IMR-90 (cell line): ENCODE measurements at regions not wholly inside any gene's neighbourhood (a gene's known extent, or its start where the extent isn't known, plus 50 kb on each side); places are given as distances from the start of the nearest gene placed in this dataset.

ENCODE experiments used
- ATAC-seq: fragments of 200-7000 bp; cut with Tn5 transposase; 2 replicates; pipeline ENCODE4 v1.9.1; 2020; ENCODE audit warnings: low read depth, mild to moderate bottlenecking, moderate library complexity
- BruUV-seq: library from RNA; stranded (reverse); fragments of 400-500 nt; replicated peaks from 2 replicates; lab custom pipeline; 2021; lab: Mats Ljungman, UMichigan
- CTCF ChIA-PET: fragments of 300-600 bp; formaldehyde crosslinking; extraction: SDS; loops from one replicate; lab custom pipeline; 2021; ENCODE audit warnings: antibody characterized with exemption; lab: Yijun Ruan, JAX
- POLR2A ChIA-PET: fragments of 300-600 bp; sonication (Branson Sonifier 250); formaldehyde crosslinking; loops from one replicate; lab custom pipeline; 2022; ENCODE audit warnings: antibody characterized with exemption; ENCODE audit not compliant: unreplicated experiment; lab: Charles Lee
- DNase-seq: peaks from one replicate; pipeline ENCODE4 v3.0.0; 2013
- H2AFZ ChIP-seq: replicated peaks from 2 replicates; pipeline ENCODE3; 2013; ENCODE audit warnings: low read length, mild to moderate bottlenecking; ENCODE audit not compliant: poor library complexity
- H2AK5ac ChIP-seq: 2 replicates; pipeline ENCODE4 v1.6.1; 2013; ENCODE audit warnings: low read depth, low read length, inconsistent platforms
- H2AK9ac ChIP-seq: replicated peaks from 2 replicates; pipeline ENCODE3; 2013; ENCODE audit warnings: mild to moderate bottlenecking, low read depth, low read length, moderate library complexity; ENCODE audit not compliant: poor library complexity
- H2BK120ac ChIP-seq: 2 replicates; pipeline ENCODE4 v1.6.1; 2013; ENCODE audit warnings: low read depth, low read length, inconsistent platforms
- H2BK15ac ChIP-seq: 3 replicates; pipeline ENCODE4 v1.6.1; 2013; ENCODE audit warnings: low read depth, low read length, inconsistent platforms
- H2BK20ac ChIP-seq: 2 replicates; pipeline ENCODE4 v1.6.1; 2013; ENCODE audit warnings: low read depth, mild to moderate bottlenecking, inconsistent platforms, low read length, moderate library complexity
- H2BK5ac ChIP-seq: 2 replicates; pipeline ENCODE4 v1.6.1; 2013; ENCODE audit warnings: mild to moderate bottlenecking, low read depth, low read length, inconsistent platforms; ENCODE audit not compliant: poor library complexity, severe bottlenecking
- H3K14ac ChIP-seq: replicated peaks from 2 replicates; pipeline ENCODE4 v1.6.1; 2013; ENCODE audit warnings: low read depth, low read length, inconsistent platforms
- H3K18ac ChIP-seq: 2 replicates; pipeline ENCODE4 v1.6.1; 2013; ENCODE audit warnings: low read depth, low read length, control low read depth
- H3K23ac ChIP-seq: 2 replicates; pipeline ENCODE4 v1.6.1; 2013; ENCODE audit warnings: low read depth, low read length, inconsistent platforms
- H3K27ac ChIP-seq: 2 replicates; pipeline ENCODE4 v1.5.1; 2013; ENCODE audit warnings: mild to moderate bottlenecking, control low read depth, low read length; ENCODE audit not compliant: insufficient read depth
- H3K27me3 ChIP-seq: 2 replicates; pipeline ENCODE4 v1.6.1; 2013; ENCODE audit warnings: low read length; ENCODE audit not compliant: control insufficient read depth, insufficient read depth
- H3K36me3 ChIP-seq: 2 replicates; pipeline ENCODE4 v1.6.1; 2013; ENCODE audit warnings: low read length, mixed read lengths; ENCODE audit not compliant: control insufficient read depth, insufficient read depth
- H3K4ac ChIP-seq: 2 replicates; pipeline ENCODE4 v1.6.1; 2013; ENCODE audit warnings: low read depth, low read length, inconsistent platforms
- H3K4me1 ChIP-seq: 2 replicates; pipeline ENCODE4 v1.6.1; 2013; ENCODE audit warnings: low read length, mixed read lengths; ENCODE audit not compliant: control insufficient read depth, insufficient read depth
- H3K4me2 ChIP-seq: 2 replicates; pipeline ENCODE4 v1.6.1; 2013; ENCODE audit warnings: low read depth, mild to moderate bottlenecking, control low read depth, low read length, moderate library complexity
- H3K4me3 ChIP-seq: 2 replicates; pipeline ENCODE4 v1.5.1; 2013; ENCODE audit warnings: low read depth, mild to moderate bottlenecking, control low read depth, low read length, moderate library complexity; ENCODE audit not compliant: insufficient read depth
- H3K56ac ChIP-seq: 2 replicates; pipeline ENCODE4 v1.6.1; 2013; ENCODE audit warnings: low read length, inconsistent platforms; ENCODE audit not compliant: insufficient read depth; ENCODE audit errors: extremely low read depth
- H3K79me1 ChIP-seq, 2 experiments: 2 replicates each; pipeline ENCODE4 v1.6.1; 2013; ENCODE audit warnings: low read length in 2 of 2, inconsistent platforms in 1 of 2, low read depth in 1 of 2
- H3K9ac ChIP-seq: 2 replicates; pipeline ENCODE4 v1.6.1; 2013; ENCODE audit warnings: low read depth, low read length, control low read depth
- H3K9me1 ChIP-seq: 2 replicates; pipeline ENCODE4 v1.6.1; 2013; ENCODE audit warnings: low read length, inconsistent platforms; ENCODE audit not compliant: insufficient read depth
- H3K9me3 ChIP-seq: 2 replicates; pipeline ENCODE4 v1.6.1; 2013; ENCODE audit warnings: low read length; ENCODE audit not compliant: control insufficient read depth, insufficient read depth
- H4K20me1 ChIP-seq: 2 replicates; pipeline ENCODE4 v1.6.1; 2013; ENCODE audit warnings: low read length, inconsistent platforms; ENCODE audit not compliant: insufficient read depth
- H4K5ac ChIP-seq: 2 replicates; pipeline ENCODE4 v1.6.1; 2013; ENCODE audit warnings: mild to moderate bottlenecking, low read depth, low read length, control low read depth
- H4K8ac ChIP-seq, 2 experiments: 2 replicates each; pipeline ENCODE4 v1.6.1; 2013; ENCODE audit warnings: low read depth in 2 of 2, low read length in 2 of 2, control low read depth in 1 of 2, inconsistent platforms in 1 of 2
- H4K91ac ChIP-seq: 2 replicates; pipeline ENCODE4 v1.6.1; 2013; ENCODE audit warnings: low read depth, low read length, inconsistent platforms; ENCODE audit not compliant: insufficient read depth
- BHLHE40 ChIP-seq: fragments of 150-350 bp; IDR thresholded peaks from 2 replicates; pipeline ENCODE4 v1.6.1; 2016; ENCODE audit warnings: mild to moderate bottlenecking, low read depth, low read length
- CEBPB ChIP-seq: IDR thresholded peaks from 2 replicates; pipeline ENCODE4 v1.6.1; 2012; ENCODE audit warnings: low read depth, low read length, improper control_type of control experiment
- CHD1 ChIP-seq: IDR thresholded peaks from 2 replicates; pipeline ENCODE4 v1.6.1; 2012; ENCODE audit warnings: low read depth, low read length, improper control_type of control experiment
- CTCF ChIP-seq: conservative IDR thresholded peaks from 2 replicates; pipeline ENCODE4 v1.5.1; 2012; ENCODE audit warnings: mild to moderate bottlenecking, low read depth, low read length, improper control_type of control experiment
- FOS ChIP-seq: fragments of 150-350 bp; IDR thresholded peaks from 2 replicates; pipeline ENCODE4 v1.6.1; 2016; ENCODE audit warnings: low read depth, low read length
- MAFK ChIP-seq: IDR thresholded peaks from 2 replicates; pipeline ENCODE4 v1.6.1; 2012; ENCODE audit warnings: low read depth, low read length, improper control_type of control experiment
- MAZ ChIP-seq: IDR thresholded peaks from 2 replicates; pipeline ENCODE4 v1.6.1; 2012; ENCODE audit warnings: low read depth, mild to moderate bottlenecking, low read length, improper control_type of control experiment, moderate library complexity, borderline replicate concordance
- MXI1 ChIP-seq: IDR thresholded peaks from 2 replicates; pipeline ENCODE4 v1.6.1; 2012; ENCODE audit warnings: low read depth, mild to moderate bottlenecking, low read length, moderate library complexity, borderline replicate concordance
- NFE2L2 ChIP-seq: fragments of 150-350 bp; IDR thresholded peaks from 2 replicates; pipeline ENCODE4 v1.6.1; 2016; ENCODE audit warnings: low read depth, mild to moderate bottlenecking, low read length
- POLR2A ChIP-seq: IDR thresholded peaks from 2 replicates; pipeline ENCODE4 v1.6.1; 2012; ENCODE audit warnings: mild to moderate bottlenecking, low read depth, low read length
- RAD21 ChIP-seq: IDR thresholded peaks from 2 replicates; pipeline ENCODE4 v1.6.1; 2012; ENCODE audit warnings: low read length, improper control_type of control experiment
- RCOR1 ChIP-seq: IDR thresholded peaks from 2 replicates; pipeline ENCODE4 v1.6.1; 2012; ENCODE audit warnings: mild to moderate bottlenecking, low read length, improper control_type of control experiment; ENCODE audit not compliant: insufficient replicate concordance
- RFX5 ChIP-seq: IDR thresholded peaks from 2 replicates; pipeline ENCODE4 v1.8.0; 2012; ENCODE audit warnings: low read depth, mild to moderate bottlenecking, low read length, moderate library complexity
- SMC3 ChIP-seq: fragments of 150-350 bp; IDR thresholded peaks from 2 replicates; pipeline ENCODE4 v1.6.1; 2016; ENCODE audit warnings: low read depth, mild to moderate bottlenecking, antibody characterized with exemption, low read length, moderate library complexity
- USF2 ChIP-seq: fragments of 150-350 bp; IDR thresholded peaks from 2 replicates; pipeline ENCODE4 v1.6.1; 2017; ENCODE audit warnings: mild to moderate bottlenecking, antibody characterized with exemption, low read length, low read depth
- WGBS, 2 experiments: methylation state at CpG; one replicate each; pipeline versions ENCODE4 v1.1.5 to v1.1.7; 2013; ENCODE audit warnings: missing lambda C conversion rate in 2 of 2; ENCODE audit not compliant: insufficient read length in 1 of 2; ENCODE audit errors: extremely low coverage in 2 of 2; 5-methylcytosine and 5-hydroxymethylcytosine counted together
- dilution Hi-C: fragments of 300-500 bp; cut with HindIII; formaldehyde crosslinking; loops from one replicate; pipeline ENCODE4 v1.14.3; 2018; ENCODE audit warnings: low sequenced_read_pairs; ENCODE audit not compliant: unreplicated experiment
- in situ Hi-C: fragments of 300-500 bp; cut with MboI; formaldehyde crosslinking; loops from 3 replicates; pipeline ENCODE4 v1.14.3; 2019; ENCODE audit warnings: low sequenced_read_pairs, inconsistent platforms, mixed read lengths
- intact Hi-C: fragments of 100-400 bp; cut with micrococcal nuclease; formaldehyde crosslinking; loops from 2 replicates; pipeline ENCODE4 v1.10.0; 2022
- TF ChIP-seq, protein P1 (sequence below): fragments of 150-350 bp; IDR thresholded peaks from 2 replicates; pipeline ENCODE4 v1.6.1; 2016; ENCODE audit warnings: low read depth, mild to moderate bottlenecking, low read length, moderate library complexity, borderline replicate concordance

DNA sequence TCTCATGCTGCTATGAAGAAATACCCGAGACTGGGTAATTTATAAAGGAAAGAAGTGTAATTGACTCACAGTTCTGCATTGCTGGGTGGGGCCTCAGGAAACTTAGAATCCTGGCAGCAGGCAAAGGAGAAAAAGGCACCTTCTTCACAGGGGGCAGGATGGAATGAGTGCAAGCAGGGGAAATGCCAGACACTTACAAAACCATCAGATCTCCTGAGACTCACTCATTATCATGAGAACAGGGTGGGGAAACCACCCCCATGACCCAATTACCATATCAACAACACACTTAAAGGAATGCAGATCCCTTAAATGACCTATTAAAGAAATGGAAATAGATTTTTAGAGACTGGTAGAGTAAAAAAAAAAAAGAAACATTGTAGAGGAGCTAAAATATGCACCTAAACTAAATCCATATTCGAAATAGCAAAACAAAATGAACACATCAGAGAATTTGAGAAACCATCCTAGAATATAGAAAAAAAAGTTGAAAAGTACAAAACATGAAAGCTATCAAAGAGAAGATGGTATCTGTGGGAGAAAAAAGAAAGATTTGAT is 104.3 kb upstream of the UGT8 start:
- H3K9me3 ChIP-seq, result no peaks in the 10 kb centered on the region
- no peaks in the 10 kb centered on the region for H4K20me1 ChIP-seq
- no peak overlapping the region for H3K27ac ChIP-seq
- no peak overlapping the region for H2BK20ac ChIP-seq
- H2BK15ac ChIP-seq, result no peak overlapping the region
- H3K18ac ChIP-seq, result no peak overlapping the region
- H3K4me2 ChIP-seq, result no peak overlapping the region
- H3K23ac ChIP-seq, result no peak overlapping the region
- no peak for DNase-seq
- POLR2A ChIA-PET, result no interaction called here
- H3K4me1 ChIP-seq, result no peaks in the 10 kb centered on the region
- intact Hi-C loops, result no loop called here
- no peak overlapping the region for H2BK5ac ChIP-seq
- no peaks in the 10 kb centered on the region for H3K27me3 ChIP-seq
- TF ChIP-seq BHLHE40 (no peak), RFX5 (no peak), FOS (no peak), NFE2L2 (no peak), RCOR1 (no peak), MXI1 (no peak), CTCF (no peak), MAFK (no peak), MAZ (no peak), CEBPB (no peak), CHD1 (no peak), SMC3 (no peak), USF2 (no peak), RAD21 (no peak), POLR2A (no peak)
- TF ChIP-seq, protein P1, sequence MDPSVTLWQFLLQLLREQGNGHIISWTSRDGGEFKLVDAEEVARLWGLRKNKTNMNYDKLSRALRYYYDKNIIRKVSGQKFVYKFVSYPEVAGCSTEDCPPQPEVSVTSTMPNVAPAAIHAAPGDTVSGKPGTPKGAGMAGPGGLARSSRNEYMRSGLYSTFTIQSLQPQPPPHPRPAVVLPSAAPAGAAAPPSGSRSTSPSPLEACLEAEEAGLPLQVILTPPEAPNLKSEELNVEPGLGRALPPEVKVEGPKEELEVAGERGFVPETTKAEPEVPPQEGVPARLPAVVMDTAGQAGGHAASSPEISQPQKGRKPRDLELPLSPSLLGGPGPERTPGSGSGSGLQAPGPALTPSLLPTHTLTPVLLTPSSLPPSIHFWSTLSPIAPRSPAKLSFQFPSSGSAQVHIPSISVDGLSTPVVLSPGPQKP, result no peak
- H3K36me3 ChIP-seq, result no peaks in the 10 kb centered on the region
- H3K14ac ChIP-seq, result no peak overlapping the region
- H3K4me3 ChIP-seq, result no peak overlapping the region
- no peak overlapping the region for H3K56ac ChIP-seq
- no peaks in the 10 kb centered on the region for H3K79me1 ChIP-seq
- no CpG with 5 or more reads among the region's 2 CpGs for WGBS, 2 experiments
- in situ Hi-C loops, result no loop called here
- H3K9me1 ChIP-seq, result no peaks in the 10 kb centered on the region
- H3K9ac ChIP-seq, result no peak overlapping the region
- ATAC-seq, result no peak
- no peak overlapping the region for H2AFZ ChIP-seq
- no peak overlapping the region for H2AK5ac ChIP-seq
- no peak overlapping the region for H2BK120ac ChIP-seq
- no peak overlapping the region for H4K91ac ChIP-seq
- CTCF ChIA-PET, result no interaction called here
- dilution Hi-C loops, result no loop called here
- no peak overlapping the region for H2AK9ac ChIP-seq
- no peak overlapping the region for H4K8ac ChIP-seq
- no peak overlapping the region for H3K4ac ChIP-seq
- no peak overlapping the region for H4K5ac ChIP-seq
- BruUV-seq, result no TSS peak
